Occipital lobe (tissue), 1 donor: ENCODE measurements at regions not wholly inside any gene's neighbourhood (a gene's known extent, or its start where the extent isn't known, plus 50 kb on each side); places are given as distances from the start of the nearest gene placed in this dataset.

Source experiments
- DNase-seq: peaks from one replicate; lab custom pipeline; 2025; lab: John Stamatoyannopoulos, UW

DNA sequence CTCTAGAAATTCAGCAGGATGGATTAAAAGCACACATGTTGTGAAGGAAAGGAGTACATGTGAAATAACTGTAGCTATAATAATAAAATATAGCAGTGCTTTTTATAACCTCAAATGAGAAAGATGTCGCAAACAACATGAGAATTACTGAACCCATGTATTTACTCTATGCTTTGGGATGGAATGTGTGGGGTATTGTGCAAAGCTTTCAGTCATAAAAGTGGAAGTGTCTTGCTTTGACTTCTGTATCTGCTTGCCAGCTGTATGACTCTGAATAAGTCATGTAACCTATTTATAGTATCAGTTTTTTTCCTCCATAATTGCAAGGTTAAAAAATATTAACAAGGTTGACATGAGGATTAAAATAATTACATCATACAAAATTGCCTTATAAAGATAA, 519.3 kb upstream of the CADM2 start:
- no peak for DNase-seq

DNA sequence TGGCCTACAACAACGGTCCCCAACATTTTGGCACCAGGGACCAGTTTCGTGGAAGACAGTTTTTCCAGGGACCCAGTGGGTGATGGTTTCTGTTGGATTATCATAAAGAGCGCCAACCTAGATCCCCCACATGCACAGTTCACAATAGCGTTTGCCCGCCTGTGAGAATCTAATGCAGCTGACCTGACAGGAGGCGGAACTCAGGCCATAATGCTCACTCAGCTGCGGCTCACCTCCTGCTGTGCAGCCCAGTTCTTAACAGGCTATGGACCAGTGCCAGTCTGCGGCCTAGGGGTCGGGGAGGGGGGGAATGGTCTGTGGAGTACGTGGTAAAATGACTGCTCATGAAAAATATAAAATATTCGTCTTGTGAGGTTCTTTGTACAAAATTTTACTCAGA, 518.5 kb upstream of the CADM2 start:
- DNase-seq: no peak

DNA sequence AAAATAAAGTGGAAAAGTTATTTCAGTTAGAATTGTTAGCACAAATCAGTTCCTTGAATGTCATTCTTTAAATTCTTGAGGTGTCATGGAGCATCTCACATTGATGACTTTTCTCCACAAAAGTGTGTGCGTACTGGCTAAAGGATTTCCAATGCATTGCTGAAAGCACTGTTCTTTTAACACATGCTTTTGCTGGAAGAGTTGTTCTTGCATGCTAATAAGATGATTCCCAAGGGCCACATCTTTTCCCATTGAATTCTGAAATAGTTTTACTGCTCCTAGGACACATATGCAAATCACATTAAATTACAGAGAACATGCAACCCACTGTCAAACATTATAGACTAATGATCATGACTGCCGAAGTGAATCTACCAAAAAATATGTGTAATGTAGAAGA, 516.3 kb upstream of the CADM2 start:
- DNase-seq: no peak

DNA sequence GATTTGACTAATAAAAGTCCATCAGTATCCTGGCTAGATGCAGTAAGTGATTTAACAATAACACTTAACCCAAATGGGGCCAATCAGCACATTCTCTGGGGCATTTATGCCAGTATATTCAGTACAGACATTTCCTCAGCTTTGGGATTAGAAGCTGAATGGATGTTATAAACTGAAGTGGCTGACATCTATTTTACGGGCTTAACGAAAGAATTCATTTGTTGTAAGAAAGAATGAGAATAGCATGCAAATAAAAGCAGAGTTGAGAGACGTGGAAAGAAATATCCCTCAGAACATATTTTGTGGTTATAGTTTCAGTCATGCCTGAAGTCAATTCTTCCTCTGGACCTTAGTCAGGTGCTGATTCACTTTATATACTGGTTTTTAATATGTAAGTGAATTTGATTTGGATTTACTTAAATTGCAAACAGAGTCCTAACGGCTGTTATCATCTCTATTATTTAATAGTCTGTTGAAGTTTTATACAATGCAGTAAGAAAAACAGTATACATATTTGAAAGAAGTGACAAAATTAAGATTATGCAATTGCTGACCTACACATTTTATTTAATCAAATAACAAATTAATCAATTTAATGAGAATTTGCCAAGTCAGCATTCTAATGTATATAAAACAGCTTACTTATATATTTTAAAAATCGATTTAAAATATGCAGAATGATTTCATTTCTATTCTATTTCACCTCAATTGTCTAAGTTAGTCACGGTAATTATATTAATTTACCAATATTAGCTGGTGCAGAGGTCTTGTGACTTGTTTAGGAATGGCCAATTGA, 513.9 kb upstream of the CADM2 start:
- DNase-seq: no peak

DNA sequence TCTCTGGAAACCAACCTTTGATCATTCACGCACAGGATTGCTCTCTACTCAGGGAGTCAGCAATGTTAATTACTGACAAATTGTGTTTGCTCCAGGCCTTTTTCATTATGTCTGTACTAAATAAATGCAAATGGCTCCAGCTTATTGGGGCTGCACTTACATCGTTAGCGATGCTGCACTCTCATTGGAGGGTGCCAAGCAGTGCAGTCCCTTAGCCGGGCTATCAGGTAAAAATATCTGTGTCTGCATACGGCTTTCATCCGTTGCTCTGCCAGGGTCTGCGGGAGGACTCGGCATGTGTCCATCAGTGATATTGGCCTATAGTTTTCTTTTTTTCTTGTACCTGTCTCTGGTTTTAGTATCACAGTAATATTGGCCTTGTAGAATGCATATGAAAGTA, 471.5 kb upstream of the CADM2 start:
- no peak for DNase-seq

DNA sequence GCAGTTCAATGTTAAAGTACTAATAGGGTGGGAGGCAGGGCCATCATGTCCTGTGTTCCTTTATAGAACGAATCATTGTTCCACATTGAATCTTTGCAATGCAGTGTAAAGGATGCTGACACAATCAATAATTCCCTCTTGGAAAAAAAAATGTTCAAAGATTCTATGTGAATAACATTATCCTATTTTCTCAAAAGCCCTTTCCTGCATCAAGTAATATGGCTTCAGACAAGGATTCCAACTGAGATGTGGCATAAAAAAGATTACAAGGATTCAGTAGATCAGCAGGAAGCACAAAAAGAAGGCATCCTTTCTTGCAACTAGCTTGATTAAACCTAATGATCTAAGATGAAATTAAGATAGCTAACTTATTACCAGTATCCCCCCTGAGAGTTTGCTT, 454.0 kb upstream of the CADM2 start:
- no peak for DNase-seq

DNA sequence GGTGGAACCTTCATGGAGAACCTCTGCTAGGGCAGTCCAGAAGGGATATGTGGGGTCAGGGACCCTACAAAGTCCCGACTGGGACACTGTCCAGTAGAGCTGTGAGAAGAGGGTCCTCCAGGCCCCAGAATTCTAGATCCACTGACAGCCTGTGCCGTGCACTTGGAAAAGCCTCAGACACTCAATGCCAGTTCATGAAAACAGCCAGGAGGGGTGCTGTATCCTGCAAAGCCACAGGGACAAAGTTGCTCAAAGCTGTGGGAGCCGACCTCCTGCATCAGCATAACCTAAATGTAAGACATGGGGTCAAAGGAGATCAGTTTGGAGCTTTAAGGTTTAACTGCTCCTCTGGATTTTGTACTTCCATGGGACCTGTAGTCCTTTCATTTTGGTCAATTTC, 448.8 kb upstream of the CADM2 start:
- no peak for DNase-seq

DNA sequence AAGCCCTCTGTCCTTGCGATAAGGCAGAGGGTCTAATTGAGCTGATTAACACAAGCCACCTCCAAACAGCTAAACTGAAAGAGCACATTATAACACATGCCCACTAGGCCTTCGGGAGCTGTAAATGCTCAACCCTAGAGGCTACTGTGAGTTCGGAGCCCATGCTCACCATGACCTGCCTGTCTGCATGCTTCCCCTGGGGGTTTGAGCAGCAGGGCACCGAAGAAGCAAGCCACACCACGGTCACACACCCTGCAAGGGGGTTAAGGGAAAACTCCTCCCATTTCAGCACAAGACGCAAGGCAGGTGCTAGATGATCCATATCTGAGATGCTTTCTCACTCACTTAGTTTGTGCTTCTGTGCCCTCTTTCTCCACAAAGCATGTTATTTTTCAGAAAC, 435.9 kb upstream of the CADM2 start:
- no peak for DNase-seq

DNA sequence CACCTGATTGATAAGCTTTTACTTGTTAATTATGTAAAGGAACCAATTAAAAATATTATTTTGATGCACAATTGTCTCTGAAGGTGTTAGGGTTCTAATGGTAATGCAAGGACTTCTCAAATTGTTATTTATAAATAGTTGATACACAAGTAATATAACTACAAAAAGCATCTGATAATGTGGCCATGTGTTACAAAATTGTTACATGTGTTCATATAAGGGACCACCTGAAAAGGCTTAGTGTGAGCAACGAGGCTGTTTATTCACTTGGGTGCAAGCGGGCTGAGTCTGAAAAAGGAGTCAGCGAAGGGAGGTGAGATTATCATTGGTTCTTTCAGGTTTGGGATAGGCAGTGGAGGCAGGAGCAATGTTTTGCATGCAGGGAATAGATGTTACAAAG, 421.9 kb upstream of the CADM2 start:
- no peak for DNase-seq

DNA sequence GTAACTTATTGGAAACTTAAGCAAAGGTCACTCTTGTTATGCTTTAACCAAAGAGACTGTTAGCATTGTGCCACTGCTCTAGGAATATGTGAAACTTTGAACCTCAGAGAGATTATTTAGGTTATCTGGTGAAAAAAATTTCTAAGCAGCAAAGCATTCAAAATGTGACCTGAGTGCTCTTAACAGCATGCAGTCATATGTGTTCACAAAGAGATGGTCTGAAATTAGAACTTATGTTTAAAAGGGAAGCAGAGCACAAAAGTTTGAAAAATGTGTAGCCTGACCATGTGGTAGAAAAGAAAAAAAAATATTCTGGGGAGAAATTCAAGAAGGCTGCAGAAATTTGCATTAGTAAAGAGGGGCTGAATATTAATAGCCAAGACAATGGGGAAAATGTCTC, 420.2 kb upstream of the CADM2 start:
- no peak for DNase-seq

DNA sequence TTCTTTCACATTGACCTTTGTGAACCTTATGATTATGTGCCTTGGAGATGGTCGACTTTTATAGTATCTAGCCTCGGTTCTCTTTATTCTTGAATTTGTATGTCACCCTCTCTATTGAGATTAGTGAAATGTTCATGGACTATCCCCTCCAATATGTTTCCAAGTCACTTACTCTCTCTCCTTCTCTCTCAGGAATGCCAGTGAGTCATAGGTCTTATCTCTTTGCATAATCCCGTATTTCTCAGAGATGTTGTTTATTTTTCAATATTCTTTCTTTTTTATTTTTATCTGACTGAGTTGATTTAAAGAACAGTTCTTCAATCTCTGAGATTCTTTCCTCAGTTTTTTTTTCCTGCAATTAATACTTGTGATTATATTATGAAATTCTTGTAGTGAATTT, 411.6 kb upstream of the CADM2 start:
- DNase-seq: no peak

DNA sequence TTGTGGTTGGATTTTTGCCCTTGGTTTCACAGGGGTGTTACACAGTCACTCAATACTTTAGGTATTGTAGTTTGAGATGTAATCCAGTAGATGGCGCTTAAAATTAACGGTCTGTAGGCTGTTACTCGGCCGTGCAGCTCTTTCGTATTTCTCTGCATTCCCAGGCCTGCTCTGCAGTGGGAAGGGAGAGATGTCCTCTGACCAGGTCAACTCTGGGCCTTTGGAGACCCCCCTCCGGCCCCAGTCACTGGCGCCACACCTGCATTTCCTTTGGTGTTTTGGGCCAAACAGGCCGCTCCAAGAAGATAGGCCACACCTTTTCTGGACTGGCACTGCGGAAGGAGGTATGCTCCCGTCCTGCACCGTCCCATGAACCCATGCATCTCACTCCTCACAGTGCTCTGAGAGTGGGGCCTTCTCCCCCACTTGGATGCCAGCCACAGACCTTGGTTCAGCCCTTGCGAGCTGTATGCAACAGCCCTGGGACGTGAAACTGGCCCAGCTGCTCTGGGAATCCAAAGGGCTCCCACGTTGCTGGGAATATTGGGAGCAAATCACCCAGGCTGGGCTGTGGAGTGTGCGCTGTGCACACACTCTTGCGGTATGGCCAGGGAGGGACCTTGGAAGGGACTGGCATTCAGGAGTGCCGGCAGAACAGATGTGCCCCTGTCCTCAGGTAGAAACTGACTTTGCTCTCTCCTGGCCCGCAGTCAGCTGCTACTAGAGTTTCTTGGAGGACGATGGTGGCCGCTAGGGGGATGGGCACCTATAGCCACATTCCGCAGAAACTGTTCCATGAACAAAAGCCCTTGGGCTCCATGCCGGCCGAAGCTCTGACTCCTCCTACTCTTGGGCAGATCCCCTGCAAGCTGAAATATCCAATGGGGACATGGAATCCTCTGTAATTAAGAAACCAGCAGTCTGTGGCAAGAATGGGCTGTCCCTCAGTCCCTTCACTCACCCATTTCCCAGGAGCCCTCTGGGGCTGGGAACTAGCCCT, 410.5 kb upstream of the CADM2 start:
- DNase-seq: no peak

DNA sequence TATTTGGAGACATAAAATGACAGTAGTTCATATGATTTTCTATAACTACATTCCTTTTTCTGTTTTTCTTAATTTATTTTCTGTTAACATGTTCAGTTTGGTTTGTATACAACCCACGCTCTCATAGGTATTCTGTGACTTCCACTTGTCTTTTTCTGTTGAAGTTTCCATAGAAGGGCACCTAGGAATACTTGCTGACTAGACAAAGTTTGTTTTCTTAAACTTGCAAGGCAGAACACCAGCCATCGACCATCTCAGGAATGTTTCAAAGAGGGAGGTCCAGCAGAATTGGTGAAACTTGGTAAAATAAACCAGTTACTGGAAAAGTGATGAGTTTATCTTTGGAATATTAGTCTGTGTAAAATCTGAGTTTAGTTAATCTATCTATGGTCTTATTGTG, 403.2 kb upstream of the CADM2 start:
- DNase-seq: no peak

DNA sequence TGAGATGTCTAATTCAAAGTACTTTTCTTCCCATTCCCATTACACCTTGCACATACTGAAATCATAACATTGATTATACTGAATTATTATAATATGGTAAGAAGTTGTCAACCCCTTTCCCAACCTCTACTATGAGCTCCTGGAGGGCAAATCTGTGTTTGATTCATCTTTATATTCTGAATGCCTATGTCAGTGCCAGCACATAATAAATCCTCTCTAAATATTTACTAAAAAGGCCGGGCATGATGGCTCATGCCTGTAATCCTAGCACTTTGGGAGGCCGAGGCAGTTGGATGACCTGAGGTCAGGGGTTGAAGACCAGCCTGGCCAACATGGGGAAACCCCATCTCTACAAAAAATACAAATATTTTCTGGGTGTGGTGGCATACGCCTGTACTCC, 392.5 kb upstream of the CADM2 start:
- no peak for DNase-seq

DNA sequence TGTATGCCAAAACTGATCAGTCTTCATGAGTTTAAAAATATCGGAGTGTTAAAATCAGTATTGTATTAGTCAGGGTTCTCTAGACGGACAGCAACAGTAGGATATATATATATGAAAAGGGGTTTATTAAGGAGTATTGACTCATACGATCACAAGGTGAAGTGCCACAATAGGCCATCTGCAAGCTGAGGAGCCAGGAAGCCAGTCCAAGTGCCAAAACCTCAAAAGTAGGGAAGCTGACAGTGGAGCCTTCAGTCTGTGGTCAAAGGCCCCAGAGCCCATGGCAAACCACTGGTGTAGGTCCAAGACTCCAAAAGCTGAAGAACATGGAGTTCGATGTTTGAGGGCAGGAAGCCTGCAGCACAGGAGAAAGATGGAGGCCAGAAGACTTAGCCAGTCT, 391.0 kb upstream of the CADM2 start:
- no peak for DNase-seq

DNA sequence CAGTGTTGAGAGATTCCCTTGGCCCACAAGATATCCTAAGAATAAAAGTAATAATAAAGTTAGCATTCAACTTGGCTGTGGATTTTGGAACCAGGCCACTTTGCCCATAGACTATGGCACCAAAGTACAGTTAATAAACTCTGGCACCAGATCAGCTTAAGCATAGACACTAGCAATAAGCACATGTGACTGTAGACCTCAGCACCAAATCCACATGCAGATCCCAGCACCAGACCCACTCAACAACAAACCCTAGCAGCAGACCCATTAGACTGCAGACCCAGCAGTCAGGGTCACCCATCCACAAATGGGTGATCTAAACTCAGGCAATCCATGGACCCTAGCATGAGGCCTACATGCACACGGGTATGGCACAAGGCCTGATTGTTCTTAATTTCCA, 384.8 kb upstream of the CADM2 start:
- DNase-seq: no peak

DNA sequence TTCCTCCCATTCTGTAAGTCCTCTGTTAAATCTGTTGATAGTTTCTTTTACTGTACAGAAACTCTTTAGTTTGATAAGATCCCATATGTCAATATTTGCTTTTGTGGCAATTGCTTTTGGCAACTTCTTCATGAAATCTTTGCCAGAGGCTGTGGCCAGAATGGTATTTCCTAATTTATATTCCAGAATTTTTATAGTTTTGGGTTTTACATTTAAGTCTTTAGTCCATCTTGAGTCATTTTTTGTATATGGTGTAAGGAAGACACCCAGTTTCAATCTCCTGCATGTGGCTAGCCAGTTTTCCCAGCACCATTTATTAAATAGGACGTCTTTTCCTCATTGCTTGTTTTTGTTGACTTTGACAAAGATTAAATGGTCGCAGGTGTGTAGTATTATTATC, 372.4 kb upstream of the CADM2 start:
- no peak for DNase-seq

DNA sequence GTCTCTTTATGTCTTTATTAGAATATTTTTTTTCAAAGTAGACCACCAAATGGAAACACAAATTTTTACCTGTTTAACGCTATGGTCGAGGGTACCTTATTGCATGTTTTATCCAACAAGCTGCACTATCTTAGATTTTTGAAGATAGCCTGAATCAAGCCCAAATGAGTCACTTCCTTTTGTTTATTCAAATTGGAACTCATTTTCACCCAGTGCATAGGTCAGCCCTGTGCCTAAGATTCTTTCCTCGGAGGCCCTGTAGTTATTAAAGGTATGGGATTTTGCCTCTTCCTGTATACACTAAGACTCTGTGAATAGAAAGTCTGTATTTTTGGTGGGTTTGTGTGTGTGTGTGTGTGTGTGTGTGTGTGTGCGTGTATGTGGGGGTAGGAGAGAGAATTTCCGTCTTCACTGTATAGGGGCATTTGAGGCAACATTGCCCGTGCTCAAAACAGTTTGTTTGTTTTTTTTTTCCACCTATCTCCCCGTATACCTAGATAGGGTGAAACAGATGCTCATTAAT, 358.0 kb upstream of the CADM2 start:
- no peak for DNase-seq

DNA sequence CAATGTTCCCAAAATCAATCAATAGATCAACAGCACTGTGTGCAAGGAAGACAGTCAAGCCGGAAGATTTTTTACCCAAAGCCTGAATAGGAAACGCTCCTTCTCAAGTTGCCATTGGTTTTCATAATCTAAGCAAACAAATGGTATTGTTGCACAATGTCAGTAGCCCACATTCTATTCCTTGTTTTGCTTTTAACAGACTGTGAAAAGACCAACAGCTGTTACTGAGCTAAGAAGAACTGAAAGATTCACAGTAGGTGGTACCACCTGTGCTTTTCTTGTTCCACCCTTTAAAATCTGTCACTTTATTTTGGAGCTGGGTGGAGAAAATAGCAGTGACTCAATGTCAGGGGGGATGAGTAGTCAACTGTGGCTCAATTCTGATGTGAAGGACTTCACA, 357.5 kb upstream of the CADM2 start:
- no peak for DNase-seq

DNA sequence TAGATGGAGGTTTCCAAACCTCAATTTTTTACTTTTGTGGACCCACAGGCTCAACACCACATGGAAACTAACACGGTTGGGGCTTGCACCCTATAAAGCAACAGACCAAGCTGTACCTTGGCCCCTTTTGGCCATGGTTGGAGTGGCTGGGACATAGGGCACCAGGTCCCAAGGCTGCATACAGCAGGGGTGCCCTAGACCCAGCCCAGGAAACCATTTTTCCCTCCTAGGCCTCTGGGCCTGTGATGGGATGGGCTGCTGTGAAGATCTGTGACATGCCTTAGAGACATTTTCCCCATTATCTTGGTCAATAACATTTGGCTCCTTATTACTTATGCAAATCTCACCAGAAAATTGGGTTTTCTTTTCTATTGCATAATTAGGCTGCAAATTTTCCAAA, 337.0 kb upstream of the CADM2 start:
- no peak for DNase-seq

DNA sequence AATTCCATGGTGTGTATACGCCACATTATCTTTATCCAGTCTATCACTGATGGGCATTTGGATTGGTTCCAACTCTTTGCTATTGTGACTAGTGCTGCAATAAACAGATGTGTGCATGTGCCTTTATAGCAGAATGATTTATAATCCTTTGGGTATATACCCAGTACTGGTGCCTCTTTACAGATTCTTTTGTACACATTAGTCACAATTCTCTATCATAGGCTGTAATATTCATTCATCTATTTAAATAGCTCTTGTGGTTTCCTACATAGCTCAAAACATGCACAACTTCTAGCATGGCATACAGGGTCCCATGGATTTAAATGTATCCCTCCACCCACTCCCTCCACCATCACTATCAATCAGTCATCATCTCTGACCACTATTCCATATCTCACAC, 324.1 kb upstream of the CADM2 start:
- no peak for DNase-seq

DNA sequence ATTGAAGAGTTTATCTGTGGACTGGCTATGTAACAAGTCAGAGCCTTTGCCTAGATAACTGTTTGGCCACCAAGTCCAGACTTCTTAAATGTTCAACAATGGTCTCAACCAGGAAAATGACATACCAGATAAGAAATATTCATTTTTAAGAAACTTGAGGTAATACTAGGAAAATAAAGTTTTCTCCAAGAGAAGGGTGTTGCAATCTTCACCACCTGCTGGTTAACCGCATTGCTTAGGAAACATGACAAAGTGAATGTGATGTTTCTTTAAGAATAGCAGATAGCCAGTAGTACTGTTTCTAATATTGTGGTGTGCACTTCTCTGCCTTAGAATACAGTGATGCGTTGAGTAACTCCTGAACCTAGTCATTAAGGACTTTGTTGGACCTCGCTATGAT, 321.5 kb upstream of the CADM2 start:
- no peak for DNase-seq

DNA sequence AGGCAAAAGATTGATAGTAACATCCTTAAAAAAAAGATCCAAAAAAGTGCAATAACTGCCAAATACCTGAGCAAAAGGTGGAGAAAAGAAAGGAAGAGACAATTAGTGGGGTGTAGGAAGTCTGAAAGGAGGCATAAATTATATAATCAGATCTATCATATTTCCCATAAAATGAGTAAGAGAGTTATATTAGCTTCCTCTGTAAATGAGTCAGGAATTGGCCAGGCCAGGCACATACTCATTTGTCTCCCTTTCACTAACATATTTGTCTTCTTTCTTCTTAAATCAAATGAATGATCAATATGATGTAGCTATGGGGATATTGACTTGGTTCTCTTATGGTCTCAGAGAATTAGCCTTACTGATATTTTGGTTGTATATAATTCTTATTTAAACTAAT, 292.3 kb upstream of the CADM2 start:
- no peak for DNase-seq
